ENCODE measurements at regions not wholly inside any gene's neighbourhood (a gene's known extent, or its start where the extent isn't known, plus 50 kb on each side); places are given as distances from the start of the nearest gene placed in this dataset.

- TF ChIP-seq, protein P1, sequence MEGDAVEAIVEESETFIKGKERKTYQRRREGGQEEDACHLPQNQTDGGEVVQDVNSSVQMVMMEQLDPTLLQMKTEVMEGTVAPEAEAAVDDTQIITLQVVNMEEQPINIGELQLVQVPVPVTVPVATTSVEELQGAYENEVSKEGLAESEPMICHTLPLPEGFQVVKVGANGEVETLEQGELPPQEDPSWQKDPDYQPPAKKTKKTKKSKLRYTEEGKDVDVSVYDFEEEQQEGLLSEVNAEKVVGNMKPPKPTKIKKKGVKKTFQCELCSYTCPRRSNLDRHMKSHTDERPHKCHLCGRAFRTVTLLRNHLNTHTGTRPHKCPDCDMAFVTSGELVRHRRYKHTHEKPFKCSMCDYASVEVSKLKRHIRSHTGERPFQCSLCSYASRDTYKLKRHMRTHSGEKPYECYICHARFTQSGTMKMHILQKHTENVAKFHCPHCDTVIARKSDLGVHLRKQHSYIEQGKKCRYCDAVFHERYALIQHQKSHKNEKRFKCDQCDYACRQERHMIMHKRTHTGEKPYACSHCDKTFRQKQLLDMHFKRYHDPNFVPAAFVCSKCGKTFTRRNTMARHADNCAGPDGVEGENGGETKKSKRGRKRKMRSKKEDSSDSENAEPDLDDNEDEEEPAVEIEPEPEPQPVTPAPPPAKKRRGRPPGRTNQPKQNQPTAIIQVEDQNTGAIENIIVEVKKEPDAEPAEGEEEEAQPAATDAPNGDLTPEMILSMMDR (IDR thresholded peaks at IDR 0.05; ENCODE audit: low read depth, low read length, missing control alignments) = no peak
- H3K4me3 ChIP-seq (replicated peaks; ENCODE audit: low read depth, low read length) = no peak overlapping the region
- DNase-seq (ENCODE audit: extremely low read depth, low read depth) = no peak
These were observed 520.1 kb downstream of the INHBA start for GRCh38 chr7:41182782-41183181.

- TF ChIP-seq, protein P1 (IDR thresholded peaks at IDR 0.05; ENCODE audit: low read depth, low read length, missing control alignments) = no peak
- no peak overlapping the region for H3K4me3 ChIP-seq (replicated peaks; ENCODE audit: low read depth, low read length)
- DNase-seq (ENCODE audit: extremely low read depth, low read depth) = no peak
These were observed 527.5 kb downstream of the INHBA start for GRCh38 chr7:41175435-41175834.

GRCh38 chr7:41174521-41174920, 528.4 kb downstream of the INHBA start:
- TF ChIP-seq, protein P1 (IDR thresholded peaks at IDR 0.05; ENCODE audit: low read depth, low read length, missing control alignments) = no peak
- no peak overlapping the region for H3K4me3 ChIP-seq (replicated peaks; ENCODE audit: low read depth, low read length)
- DNase-seq (ENCODE audit: extremely low read depth, low read depth) = no peak

DNA sequence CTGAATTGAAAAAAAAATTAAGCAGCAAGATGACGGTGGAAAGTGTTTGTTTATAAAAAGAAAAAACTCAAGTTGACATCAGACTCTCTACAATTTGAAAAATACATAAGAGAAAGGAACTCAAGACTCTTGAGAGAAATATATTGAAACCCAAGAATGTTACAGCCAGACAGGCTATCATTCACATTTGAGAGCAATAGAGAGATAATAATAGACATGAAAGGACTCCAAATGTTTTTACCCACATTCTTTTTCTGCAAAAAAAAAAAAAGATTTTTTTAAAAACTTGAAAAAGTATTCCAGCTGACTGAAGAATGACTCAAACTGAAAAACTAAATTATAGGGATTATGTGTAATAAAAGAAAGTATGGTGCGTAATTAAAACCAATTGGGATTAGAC, 532.4 kb downstream of the INHBA start:
- TF ChIP-seq, protein P1 (IDR thresholded peaks at IDR 0.05; ENCODE audit: low read depth, low read length, missing control alignments) = no peak
- DNase-seq (ENCODE audit: extremely low read depth, low read depth) = no peak
- no peak overlapping the region for H3K4me3 ChIP-seq (replicated peaks; ENCODE audit: low read depth, low read length)

DNA sequence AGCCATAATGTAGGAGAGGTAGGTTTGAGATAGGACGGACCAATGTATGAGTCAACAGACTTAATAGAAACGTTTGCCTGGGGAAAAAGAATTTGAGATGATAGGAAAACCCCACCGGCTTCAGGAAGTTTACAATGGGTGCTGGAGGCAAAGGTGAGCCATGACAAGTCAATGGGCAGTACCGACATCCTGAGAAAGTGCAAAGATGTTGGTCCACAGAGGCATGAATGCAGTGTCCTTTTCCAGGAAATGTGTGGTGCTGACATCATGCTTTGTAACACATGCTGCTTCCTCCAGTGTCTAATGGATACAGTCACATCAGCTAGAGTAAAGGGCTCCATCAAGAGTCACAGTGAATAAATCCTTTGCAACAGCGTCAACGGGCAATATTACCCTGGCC, 533.6 kb downstream of the INHBA start:
- TF ChIP-seq, protein P1 (IDR thresholded peaks at IDR 0.05; ENCODE audit: low read depth, low read length, missing control alignments) = no peak
- DNase-seq (ENCODE audit: extremely low read depth, low read depth) = no peak

DNA sequence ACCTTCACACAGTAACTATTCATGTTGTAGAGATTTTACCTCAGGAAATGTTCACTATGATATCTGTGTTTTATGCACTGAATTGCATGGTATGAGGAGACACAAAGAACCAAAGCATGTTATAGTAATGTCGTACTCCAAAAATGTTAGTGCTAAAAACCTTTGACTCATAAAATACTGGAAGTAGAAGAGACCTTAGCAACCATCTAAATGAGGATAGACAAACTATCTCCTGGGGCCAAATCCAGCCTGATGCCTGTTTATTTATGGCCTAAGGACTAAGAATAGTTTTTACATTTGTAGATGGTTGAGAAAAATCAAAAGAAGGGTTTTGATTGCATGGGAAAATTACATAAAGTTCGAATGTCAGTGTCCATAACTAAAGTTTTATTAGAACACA, 535.1 kb downstream of the INHBA start:
- no peak overlapping the region for H3K4me3 ChIP-seq (replicated peaks; ENCODE audit: low read depth, low read length)
- TF ChIP-seq, protein P1 (IDR thresholded peaks at IDR 0.05; ENCODE audit: low read depth, low read length, missing control alignments) = no peak

More for the DNA sequence above, 533.6 kb downstream of the INHBA start:
- no peak overlapping the region for H3K4me3 ChIP-seq (replicated peaks; ENCODE audit: low read depth, low read length)

GRCh38 chr7:41164440-41164839, 538.5 kb downstream of the INHBA start:
- H3K4me3 ChIP-seq (replicated peaks; ENCODE audit: low read depth, low read length) = no peak overlapping the region
- DNase-seq (ENCODE audit: extremely low read depth, low read depth) = no peak
- TF ChIP-seq, protein P1 (IDR thresholded peaks at IDR 0.05; ENCODE audit: low read depth, low read length, missing control alignments) = no peak

More for the DNA sequence above, 535.1 kb downstream of the INHBA start:
- DNase-seq (ENCODE audit: extremely low read depth, low read depth) = no peak

Data from HFF-Myc (cell line).